Fibroblast of the conjunctiva (primary cell): ENCODE measurements at regions not wholly inside any gene's neighbourhood (a gene's known extent, or its start where the extent isn't known, plus 50 kb on each side); places are given as distances from the start of the nearest gene placed in this dataset.

Source experiments
- DNase-seq: peaks from one replicate; pipeline ENCODE4 v3.0.0-alpha.2; 2010; ENCODE audit warnings: low read depth

DNA sequence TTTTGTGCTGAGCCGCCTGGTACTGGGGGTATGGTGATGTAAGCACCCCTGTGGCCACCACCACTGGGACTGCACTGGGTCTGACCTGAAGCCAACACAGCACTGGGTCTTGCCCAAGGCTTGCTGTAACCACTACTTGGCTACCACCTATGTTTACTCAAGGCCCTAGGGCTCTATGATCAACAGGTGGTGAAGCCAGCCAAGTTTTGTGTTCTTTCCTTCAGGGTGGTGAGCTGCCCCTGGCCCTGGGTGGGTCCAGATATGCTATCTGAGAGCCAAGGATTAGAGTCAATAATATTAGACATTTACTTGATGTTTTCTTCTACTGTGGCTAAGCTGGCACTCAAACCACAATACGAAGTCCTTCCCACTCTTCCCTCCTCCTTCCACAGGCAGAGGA, 55.1 kb upstream of the PAGE4 start:
- no peak for DNase-seq

DNA sequence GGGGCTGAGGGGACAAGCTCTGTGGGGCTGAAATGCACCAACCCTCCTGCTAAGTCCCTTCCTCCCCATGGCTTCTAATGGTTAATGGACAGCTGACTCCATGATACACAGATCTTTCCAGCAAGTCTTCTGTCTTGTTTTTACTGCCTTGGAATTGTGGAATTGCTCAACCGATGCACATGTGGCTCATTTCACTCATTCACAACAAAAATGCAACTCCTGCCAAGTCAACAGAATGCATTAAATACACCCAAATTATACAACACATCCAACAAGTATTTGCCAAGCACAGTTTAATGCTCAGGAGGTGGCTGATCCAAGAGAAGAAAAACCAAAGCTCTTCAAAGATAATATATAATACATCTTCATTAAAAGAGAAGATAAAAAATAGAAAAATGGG, 61.9 kb upstream of the PAGE4 start:
- DNase-seq: no peak

DNA sequence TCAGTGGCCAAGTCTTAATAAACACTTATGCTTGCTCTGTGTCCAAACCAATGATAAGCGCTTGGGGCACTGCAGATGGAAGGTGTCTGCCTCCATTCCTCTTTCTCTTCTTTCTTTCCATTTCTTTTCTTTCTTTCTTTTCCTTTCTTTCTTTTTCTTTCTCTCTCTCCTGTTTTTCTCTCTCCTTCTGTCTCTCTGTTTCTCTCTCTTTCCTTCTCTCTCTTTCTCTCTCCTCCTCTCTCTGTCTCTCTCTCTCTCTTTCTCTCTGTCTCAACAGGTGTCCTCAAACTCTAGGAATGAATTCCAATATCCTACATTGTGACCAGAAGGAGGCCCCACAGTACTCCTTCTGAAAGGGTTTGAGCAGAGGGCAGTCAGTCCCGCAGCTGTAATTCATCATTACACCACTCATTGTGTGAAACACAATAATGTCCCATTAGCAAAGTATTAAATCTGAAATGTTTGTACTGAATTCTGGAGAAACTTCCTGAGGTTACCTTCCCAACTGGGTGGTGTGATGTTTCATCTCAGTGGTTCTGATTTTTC, 66.5 kb upstream of the PAGE1 start:
- DNase-seq: no peak

DNA sequence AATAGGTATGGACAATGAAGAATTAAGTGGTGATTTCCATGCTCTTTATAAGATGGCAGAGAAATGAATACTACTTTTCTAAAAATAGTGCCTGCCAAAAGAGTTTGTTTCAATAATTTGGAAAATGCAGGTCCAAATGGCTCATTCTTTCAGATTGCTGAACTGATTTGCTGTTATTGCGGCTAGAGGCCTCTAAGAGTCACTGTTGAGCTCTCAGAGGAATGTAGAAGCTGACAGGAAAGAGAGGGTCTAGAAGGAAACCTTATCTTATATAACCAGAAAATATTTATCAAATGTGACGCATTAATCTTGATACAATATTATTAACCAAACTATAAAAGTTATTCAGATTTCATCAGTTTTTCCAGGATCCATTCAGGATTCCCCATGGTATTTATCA, 65.7 kb upstream of the PAGE1 start:
- DNase-seq: no peak

DNA sequence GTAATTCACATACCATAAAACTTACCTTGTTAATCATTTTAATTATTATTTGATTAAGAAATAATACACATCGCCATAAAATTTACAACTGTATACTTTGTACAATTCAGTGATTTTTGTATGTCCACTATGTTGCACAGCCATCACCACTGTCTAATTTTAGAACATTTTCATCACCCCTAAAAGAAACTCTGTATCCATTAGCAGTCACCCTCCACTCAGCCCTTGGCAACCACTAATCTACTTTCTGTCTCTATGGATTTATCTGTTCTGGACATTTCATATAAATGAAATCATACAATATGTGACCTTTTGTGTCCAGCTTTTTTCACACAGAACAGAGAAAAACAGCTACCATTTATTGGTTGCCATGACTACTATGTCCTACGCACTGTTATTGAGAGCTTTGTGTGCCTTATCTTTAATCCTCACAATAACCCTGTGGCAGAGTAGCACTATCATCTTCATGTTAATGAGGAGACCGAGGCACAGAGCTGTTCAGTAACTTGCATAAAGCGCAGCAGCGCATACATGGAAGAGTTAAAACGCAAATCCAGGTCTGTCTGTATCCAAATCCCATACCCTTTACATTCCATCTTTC, 64.6 kb upstream of the PAGE1 start:
- DNase-seq: no peak

DNA sequence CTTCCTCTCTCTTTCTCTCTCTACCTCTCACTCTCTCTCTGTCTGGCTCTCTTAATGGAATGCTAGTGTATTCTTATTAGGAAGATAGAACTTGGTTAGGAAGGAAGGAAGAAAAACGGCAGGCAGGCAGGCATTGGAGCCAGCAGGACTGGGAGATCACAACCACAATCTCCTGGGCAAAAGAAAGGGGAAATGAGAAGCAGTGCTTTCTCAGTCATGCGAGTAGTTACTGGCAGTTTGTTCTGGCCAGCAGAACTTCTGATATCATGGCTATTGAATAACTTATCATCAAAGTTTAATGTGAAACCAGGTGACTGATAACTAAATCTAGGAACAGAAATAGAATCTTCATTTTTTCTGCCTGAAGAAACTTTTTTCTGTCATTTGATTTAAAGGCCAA, 60.9 kb upstream of the PAGE1 start:
- no peak for DNase-seq

DNA sequence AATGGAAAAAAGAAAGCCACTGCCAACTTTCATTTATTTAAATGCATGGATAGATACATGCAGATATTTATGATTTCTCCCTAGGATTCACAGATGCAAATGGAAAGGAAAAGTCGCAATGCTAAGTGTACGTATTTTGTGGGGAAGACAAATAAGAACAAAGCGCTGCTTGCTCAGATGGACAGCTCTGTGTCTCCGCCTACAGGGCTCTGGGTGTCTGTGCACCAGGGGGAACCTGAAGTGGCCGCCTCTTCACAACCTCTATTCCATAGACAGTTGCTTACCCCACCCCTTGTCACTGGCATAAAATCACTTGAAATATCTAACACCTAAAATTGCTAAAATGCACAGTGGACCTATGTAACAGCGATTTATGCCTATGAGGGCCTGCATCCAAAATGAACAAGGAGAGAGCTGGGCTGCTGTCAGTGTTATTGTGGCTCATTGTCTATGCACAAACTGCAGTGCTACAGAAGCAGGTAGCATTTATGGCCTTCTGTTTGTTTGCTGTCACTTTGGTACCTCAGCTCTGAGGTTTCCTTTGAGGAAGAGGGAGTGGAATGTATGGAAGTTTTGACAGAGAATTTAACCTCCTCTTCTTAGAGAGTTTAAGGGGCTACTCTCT, 58.6 kb upstream of the PAGE1 start:
- DNase-seq: peak; percentile 18

DNA sequence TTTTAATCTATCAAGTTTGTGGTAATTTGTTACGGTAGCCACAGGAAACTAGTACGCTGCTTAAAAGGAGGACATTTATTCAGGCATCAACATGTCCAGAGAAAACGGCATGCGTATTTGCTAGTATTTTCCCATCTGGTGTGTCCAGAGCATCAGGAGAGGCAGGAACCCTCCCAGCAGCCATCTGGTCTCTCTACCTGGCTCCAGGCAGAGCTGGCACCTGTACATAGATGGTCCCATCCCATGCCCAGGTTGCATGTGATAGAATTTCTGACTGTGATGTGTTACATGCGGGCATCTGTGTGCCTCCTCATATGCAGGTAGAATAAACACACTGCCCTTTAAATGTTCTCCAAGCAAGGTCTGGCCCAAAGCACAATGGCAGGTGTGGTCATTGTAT, 57.9 kb upstream of the PAGE1 start:
- DNase-seq: no peak

DNA sequence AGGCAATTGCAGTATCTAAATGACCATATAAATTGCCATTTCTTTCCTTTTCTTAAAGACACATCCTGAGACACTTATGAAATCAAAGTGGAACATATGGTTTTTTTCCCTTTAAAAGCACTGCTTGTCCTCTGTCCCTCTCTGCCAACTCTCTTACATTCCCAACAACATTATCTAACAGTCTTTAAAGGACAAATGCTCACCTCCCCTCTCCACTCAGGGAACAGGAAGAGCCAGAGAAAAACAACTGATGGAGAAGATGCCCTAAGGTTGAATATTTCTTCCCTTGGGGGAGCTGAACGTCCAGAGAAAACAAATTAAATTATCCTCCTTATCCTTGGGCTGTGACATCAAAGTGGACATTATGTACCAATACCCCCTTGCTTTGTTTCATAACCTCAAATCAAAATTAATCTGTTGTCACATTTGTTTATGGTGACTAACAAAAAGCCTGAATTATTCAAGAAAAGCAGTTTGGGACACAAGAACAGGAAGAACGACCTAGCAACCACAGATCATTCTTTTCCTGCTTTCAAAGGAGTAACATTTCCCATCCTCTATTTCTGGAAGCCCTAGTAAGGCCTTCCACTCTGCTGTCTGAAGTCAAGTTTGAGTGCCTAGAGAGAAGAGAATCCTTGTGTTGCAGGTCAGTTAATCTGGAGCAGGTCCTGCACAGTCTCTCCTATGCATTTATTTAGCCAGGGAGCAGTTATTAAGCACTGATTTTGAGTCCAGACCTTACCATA, 52.6 kb upstream of the PAGE1 start:
- no peak for DNase-seq

DNA sequence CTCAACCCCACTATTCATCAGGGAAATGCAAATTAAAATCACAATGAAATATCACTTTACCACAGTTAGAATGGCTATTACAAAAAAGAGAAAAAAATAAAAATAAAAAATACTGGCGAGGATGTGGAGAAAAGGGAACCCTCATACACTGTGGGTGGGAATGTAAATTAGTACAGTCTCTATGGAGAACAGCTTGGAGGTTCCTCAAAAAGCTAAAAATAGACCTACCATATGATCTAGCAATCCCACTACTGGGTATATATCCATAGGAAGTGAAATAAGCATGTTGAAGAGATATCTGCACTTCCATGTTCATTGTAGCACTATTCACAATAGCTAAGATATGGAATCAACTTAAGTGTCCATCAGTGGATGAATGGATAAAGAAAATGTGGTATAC, 50.5 kb upstream of the PAGE1 start:
- DNase-seq: no peak
